MM.1S (cell line): ENCODE measurements at regions not wholly inside any gene's neighbourhood (a gene's known extent, or its start where the extent isn't known, plus 50 kb on each side); places are given as distances from the start of the nearest gene placed in this dataset.
A peak's percentile ranks its signal among the peaks of the same experiment; 100 is the strongest.

Source experiments
- DNase-seq: peaks from one replicate; pipeline ENCODE4 v3.0.0-alpha.2; 2015
- H2AFZ ChIP-seq: fragments of 300-600 bp; sonication (generic); 2 replicates; pipeline ENCODE4 v1.6.0; 2016; ENCODE audit warnings: antibody characterized with exemption, low read length
- H3F3A ChIP-seq: fragments of 300-600 bp; sonication (generic); 2 replicates; pipeline ENCODE4 v1.6.1; 2016; ENCODE audit warnings: mild to moderate bottlenecking, antibody characterized with exemption, low read length, moderate library complexity, mixed read lengths; ENCODE audit not compliant: insufficient read depth
- H3K27ac ChIP-seq: fragments of 300-600 bp; sonication (generic); 2 replicates; pipeline ENCODE4 v1.5.1; 2016; ENCODE audit warnings: mild to moderate bottlenecking, low read length
- H3K27me3 ChIP-seq: fragments of 300-600 bp; sonication (generic); replicated peaks from 2 replicates; pipeline ENCODE4 v1.6.0; 2016; ENCODE audit warnings: low read length; ENCODE audit not compliant: insufficient read depth
- H3K36me3 ChIP-seq: fragments of 300-600 bp; sonication (generic); replicated peaks from 2 replicates; pipeline ENCODE4 v1.6.1; 2016; ENCODE audit warnings: mild to moderate bottlenecking, low read length, mixed read lengths; ENCODE audit not compliant: insufficient read depth
- H3K4me1 ChIP-seq: fragments of 300-600 bp; sonication (generic); 2 replicates; pipeline ENCODE4 v1.6.1; 2016; ENCODE audit warnings: low read length, mixed read lengths
- H3K4me2 ChIP-seq: fragments of 300-600 bp; sonication (generic); 2 replicates; pipeline ENCODE4 v1.6.0; 2016; ENCODE audit warnings: low read depth, low read length
- H3K4me3 ChIP-seq: fragments of 300-600 bp; sonication (generic); 2 replicates; pipeline ENCODE4 v1.5.1; 2016; ENCODE audit warnings: low read length, mixed read lengths
- H3K79me2 ChIP-seq: fragments of 300-600 bp; sonication (generic); 2 replicates; pipeline ENCODE4 v1.6.1; 2016; ENCODE audit warnings: mixed run types, low read length, mixed read lengths
- H3K9ac ChIP-seq: fragments of 300-600 bp; sonication (generic); 2 replicates; pipeline ENCODE4 v1.6.1; 2016; ENCODE audit warnings: low read length, mixed read lengths
- H3K9me2 ChIP-seq: fragments of 300-600 bp; sonication (generic); replicated peaks from 2 replicates; pipeline ENCODE4 v1.6.1; 2016; ENCODE audit warnings: mild to moderate bottlenecking, low read length, mixed read lengths; ENCODE audit not compliant: insufficient read depth
- H3K9me3 ChIP-seq: fragments of 300-600 bp; sonication (generic); replicated peaks from 2 replicates; pipeline ENCODE4 v1.6.1; 2016; ENCODE audit warnings: mild to moderate bottlenecking, low read length, mixed read lengths; ENCODE audit not compliant: insufficient read depth
- H4K20me1 ChIP-seq: fragments of 300-600 bp; sonication (generic); 2 replicates; pipeline ENCODE4 v1.6.1; 2016; ENCODE audit warnings: mild to moderate bottlenecking, low read length, moderate library complexity, mixed read lengths; ENCODE audit not compliant: insufficient read depth
- EZH2 ChIP-seq: fragments of 300-600 bp; sonication (generic); optimal IDR thresholded peaks from 2 replicates; pipeline ENCODE3; 2017; ENCODE audit warnings: low read depth, mild to moderate bottlenecking, antibody characterized with exemption, low read length, mixed read lengths
- EZH2phosphoT487 ChIP-seq: fragments of 300-600 bp; sonication (generic); IDR thresholded peaks from 2 replicates; pipeline ENCODE4 v1.6.1; 2018; ENCODE audit warnings: antibody characterized with exemption, low read length
- TF ChIP-seq, protein P1 (sequence below): fragments of 300-600 bp; sonication (generic); IDR thresholded peaks from 2 replicates; pipeline ENCODE4 v1.5.1; 2016; ENCODE audit warnings: antibody characterized with exemption, low read length, mixed read lengths

DNA sequence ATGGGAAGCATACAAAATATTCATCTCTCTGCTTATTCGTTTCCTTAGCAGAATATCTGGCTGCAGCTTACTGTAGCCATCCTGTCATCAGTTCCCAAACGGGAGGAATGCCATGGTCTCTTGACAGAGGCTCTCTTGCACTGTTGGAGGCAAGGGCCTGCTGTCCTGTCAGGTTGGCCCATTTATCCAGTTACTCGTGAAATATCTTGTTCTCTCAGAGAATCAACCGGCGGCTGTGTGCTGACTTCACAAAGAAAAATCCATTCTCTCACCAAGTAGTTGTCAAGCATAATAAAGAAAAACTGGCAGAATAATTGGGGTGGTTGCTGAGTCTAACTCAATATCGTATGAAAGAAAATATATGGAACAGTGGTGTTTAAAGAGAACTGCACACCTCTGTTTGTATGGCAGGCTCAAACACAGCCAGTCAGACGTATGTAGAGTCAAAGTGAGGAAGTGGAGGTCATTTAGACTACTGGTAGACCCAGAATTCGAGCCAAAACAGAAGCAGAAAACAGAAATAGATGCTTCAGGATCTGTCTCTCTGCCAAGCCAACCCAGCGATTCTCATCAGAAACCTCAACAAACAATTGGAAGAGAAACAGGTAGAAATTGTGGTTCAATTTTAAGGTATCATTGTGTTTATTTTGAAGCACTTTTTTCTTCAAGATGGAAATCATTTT is 349.2 kb upstream of the PRKCQ start:
- H3K9me3 ChIP-seq = no peaks in the 10 kb centered on the region
- no peaks in the 10 kb centered on the region for H3K36me3 ChIP-seq
- TF ChIP-seq EZH2 = no peak
- no peak for TF ChIP-seq EZH2phosphoT487
- TF ChIP-seq, protein P1, sequence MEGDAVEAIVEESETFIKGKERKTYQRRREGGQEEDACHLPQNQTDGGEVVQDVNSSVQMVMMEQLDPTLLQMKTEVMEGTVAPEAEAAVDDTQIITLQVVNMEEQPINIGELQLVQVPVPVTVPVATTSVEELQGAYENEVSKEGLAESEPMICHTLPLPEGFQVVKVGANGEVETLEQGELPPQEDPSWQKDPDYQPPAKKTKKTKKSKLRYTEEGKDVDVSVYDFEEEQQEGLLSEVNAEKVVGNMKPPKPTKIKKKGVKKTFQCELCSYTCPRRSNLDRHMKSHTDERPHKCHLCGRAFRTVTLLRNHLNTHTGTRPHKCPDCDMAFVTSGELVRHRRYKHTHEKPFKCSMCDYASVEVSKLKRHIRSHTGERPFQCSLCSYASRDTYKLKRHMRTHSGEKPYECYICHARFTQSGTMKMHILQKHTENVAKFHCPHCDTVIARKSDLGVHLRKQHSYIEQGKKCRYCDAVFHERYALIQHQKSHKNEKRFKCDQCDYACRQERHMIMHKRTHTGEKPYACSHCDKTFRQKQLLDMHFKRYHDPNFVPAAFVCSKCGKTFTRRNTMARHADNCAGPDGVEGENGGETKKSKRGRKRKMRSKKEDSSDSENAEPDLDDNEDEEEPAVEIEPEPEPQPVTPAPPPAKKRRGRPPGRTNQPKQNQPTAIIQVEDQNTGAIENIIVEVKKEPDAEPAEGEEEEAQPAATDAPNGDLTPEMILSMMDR = no peak
- H3K4me2 ChIP-seq = peak overlapping the region; percentile 96
- H3K79me2 ChIP-seq = no peaks in the 10 kb centered on the region
- peaks cover 45% of the 10 kb centered on the region for H3F3A ChIP-seq
- H3K4me3 ChIP-seq = peak overlapping the region; percentile 47
- DNase-seq = peak; percentile 58
- peak overlapping the region; percentile 47 for H2AFZ ChIP-seq
- H3K4me1 ChIP-seq = peaks cover 60% of the 10 kb centered on the region
- H3K9me2 ChIP-seq = no peaks in the 10 kb centered on the region
- H3K9ac ChIP-seq = peak overlapping the region; percentile 95
- H3K27me3 ChIP-seq = no peaks in the 10 kb centered on the region
- peak overlapping the region; percentile 100 for H3K27ac ChIP-seq
- no peaks in the 10 kb centered on the region for H4K20me1 ChIP-seq

DNA sequence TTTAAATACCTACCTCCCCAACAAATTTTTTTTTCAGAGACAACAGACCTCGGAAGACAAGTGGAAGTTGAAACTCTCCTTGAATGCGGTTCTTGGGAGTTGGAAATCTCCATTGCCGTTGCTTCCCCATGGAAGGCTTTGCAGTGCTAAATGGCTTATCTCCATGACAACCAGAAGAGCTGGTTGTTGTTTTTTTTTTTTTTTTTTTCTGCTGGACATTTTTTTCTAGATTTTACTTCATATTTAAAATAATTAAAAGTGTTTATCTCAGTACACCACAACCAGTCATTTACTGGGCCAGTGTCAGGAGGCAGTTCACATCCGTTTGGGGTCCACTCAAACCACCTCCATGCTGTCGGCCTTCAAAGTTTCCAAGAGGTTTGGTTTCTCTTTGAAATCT is 348.5 kb upstream of the PRKCQ start:
- peak overlapping the region; percentile 95 for H3K9ac ChIP-seq
- no peaks in the 10 kb centered on the region for H3K27me3 ChIP-seq
- H2AFZ ChIP-seq = peak overlapping the region; percentile 47; the same call in 1 of the 2 replicates
- peak overlapping the region; percentile 47 for H3K4me3 ChIP-seq
- TF ChIP-seq EZH2 (no peak), EZH2phosphoT487 (no peak)
- TF ChIP-seq, protein P1 = no peak
- no peaks in the 10 kb centered on the region for H4K20me1 ChIP-seq
- no peaks in the 10 kb centered on the region for H3K36me3 ChIP-seq
- peaks cover 60% of the 10 kb centered on the region for H3K4me1 ChIP-seq
- H3K79me2 ChIP-seq = no peaks in the 10 kb centered on the region
- H3K4me2 ChIP-seq = peak overlapping the region; percentile 96
- no peaks in the 10 kb centered on the region for H3K9me3 ChIP-seq
- DNase-seq = no peak
- peak overlapping the region; percentile 100 for H3K27ac ChIP-seq
- no peaks in the 10 kb centered on the region for H3K9me2 ChIP-seq
- peaks cover 45% of the 10 kb centered on the region for H3F3A ChIP-seq

DNA sequence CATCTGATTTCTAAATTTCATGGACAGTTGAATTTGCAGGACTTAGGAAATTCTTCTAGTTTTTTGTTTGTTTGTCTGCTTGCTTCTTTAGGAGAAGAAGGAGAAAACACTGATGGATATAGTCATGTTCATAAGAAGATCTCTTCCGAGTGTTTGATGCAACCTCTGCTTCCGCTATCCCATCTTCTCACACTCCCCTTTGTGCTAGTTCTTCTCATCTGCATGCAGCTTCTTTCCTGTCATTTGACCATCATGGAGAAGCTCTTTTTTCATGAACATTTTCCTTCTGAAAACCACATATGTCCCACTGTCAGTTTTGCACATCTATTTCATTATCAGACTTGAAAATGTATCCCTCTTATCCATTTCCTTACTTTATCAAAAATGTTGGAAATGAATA is 346.9 kb upstream of the PRKCQ start:
- H3K4me3 ChIP-seq = peak overlapping the region; percentile 49
- H3K9me3 ChIP-seq = no peaks in the 10 kb centered on the region
- no peaks in the 10 kb centered on the region for H3K9me2 ChIP-seq
- H4K20me1 ChIP-seq = no peaks in the 10 kb centered on the region
- peak; percentile 27 for DNase-seq
- H3K27ac ChIP-seq = peak overlapping the region; percentile 100
- peak overlapping the region; percentile 95 for H3K9ac ChIP-seq
- no peaks in the 10 kb centered on the region for H3K79me2 ChIP-seq
- H3K4me1 ChIP-seq = peaks cover 60% of the 10 kb centered on the region
- peaks cover 45% of the 10 kb centered on the region for H3F3A ChIP-seq
- no peaks in the 10 kb centered on the region for H3K27me3 ChIP-seq
- H2AFZ ChIP-seq = peak overlapping the region; percentile 26; the same call in 1 of the 2 replicates
- peak overlapping the region; percentile 96 for H3K4me2 ChIP-seq
- H3K36me3 ChIP-seq = no peaks in the 10 kb centered on the region
- TF ChIP-seq, protein P1 = no peak
- TF ChIP-seq EZH2phosphoT487 (no peak), EZH2 (no peak)
